GM12865 (cell line): ENCODE measurements at regions not wholly inside any gene's neighbourhood (a gene's known extent, or its start where the extent isn't known, plus 50 kb on each side); places are given as distances from the start of the nearest gene placed in this dataset.

Experiments used
- DNase-seq: peaks from one replicate; pipeline ENCODE4 v3.0.0; 2010; ENCODE audit warnings: low read depth
- H3K4me3 ChIP-seq: 2 replicates; pipeline ENCODE4 v1.5.1; 2011; ENCODE audit warnings: mild to moderate bottlenecking, low read depth, low read length, control low read depth
- TF ChIP-seq, protein P1 (sequence below): IDR thresholded peaks from 2 replicates; pipeline ENCODE4 v1.5.1; 2011; ENCODE audit warnings: low read length, control low read depth, low read depth, inconsistent platforms; ENCODE audit not compliant: insufficient read depth; ENCODE audit errors: missing control alignments

DNA sequence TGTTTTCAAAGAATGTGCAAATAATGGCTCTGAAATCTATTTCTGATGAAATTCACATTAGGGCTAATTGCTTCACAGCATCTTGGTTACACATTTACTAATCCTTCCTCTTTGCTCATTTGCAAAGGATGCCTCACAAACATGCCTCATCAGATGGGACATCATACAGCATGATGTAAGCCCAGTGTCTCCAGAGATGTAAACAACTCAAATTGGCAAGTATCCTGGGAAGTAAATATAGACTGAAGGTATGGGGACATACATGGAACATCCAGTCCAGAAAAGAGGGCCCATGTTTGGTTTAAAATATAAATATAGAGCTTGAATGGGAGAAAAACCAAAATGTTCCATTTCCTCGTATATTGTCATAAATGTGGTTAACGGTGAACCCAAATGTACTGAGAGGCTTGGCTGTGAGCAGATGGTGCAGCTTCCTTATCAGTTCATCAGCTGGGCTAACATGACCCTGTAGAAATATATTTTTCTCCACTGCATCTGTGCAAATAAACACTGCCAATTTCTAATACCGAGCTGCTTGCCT is 142.9 kb upstream of the NUDT7 start:
- TF ChIP-seq, protein P1, sequence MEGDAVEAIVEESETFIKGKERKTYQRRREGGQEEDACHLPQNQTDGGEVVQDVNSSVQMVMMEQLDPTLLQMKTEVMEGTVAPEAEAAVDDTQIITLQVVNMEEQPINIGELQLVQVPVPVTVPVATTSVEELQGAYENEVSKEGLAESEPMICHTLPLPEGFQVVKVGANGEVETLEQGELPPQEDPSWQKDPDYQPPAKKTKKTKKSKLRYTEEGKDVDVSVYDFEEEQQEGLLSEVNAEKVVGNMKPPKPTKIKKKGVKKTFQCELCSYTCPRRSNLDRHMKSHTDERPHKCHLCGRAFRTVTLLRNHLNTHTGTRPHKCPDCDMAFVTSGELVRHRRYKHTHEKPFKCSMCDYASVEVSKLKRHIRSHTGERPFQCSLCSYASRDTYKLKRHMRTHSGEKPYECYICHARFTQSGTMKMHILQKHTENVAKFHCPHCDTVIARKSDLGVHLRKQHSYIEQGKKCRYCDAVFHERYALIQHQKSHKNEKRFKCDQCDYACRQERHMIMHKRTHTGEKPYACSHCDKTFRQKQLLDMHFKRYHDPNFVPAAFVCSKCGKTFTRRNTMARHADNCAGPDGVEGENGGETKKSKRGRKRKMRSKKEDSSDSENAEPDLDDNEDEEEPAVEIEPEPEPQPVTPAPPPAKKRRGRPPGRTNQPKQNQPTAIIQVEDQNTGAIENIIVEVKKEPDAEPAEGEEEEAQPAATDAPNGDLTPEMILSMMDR: no peak
- H3K4me3 ChIP-seq: no peak overlapping the region
- no peak for DNase-seq

- TF ChIP-seq, protein P1: no peak
- DNase-seq: no peak
- no peak overlapping the region for H3K4me3 ChIP-seq
Observed at GRCh38 chr16:77581706-77582105, 140.6 kb upstream of the NUDT7 start.

GRCh38 chr16:77584205-77584859 is 138.0 kb upstream of the NUDT7 start:
- no peak overlapping the region for H3K4me3 ChIP-seq
- TF ChIP-seq, protein P1: peak; percentile 71
- peak; percentile 53 for DNase-seq

DNA sequence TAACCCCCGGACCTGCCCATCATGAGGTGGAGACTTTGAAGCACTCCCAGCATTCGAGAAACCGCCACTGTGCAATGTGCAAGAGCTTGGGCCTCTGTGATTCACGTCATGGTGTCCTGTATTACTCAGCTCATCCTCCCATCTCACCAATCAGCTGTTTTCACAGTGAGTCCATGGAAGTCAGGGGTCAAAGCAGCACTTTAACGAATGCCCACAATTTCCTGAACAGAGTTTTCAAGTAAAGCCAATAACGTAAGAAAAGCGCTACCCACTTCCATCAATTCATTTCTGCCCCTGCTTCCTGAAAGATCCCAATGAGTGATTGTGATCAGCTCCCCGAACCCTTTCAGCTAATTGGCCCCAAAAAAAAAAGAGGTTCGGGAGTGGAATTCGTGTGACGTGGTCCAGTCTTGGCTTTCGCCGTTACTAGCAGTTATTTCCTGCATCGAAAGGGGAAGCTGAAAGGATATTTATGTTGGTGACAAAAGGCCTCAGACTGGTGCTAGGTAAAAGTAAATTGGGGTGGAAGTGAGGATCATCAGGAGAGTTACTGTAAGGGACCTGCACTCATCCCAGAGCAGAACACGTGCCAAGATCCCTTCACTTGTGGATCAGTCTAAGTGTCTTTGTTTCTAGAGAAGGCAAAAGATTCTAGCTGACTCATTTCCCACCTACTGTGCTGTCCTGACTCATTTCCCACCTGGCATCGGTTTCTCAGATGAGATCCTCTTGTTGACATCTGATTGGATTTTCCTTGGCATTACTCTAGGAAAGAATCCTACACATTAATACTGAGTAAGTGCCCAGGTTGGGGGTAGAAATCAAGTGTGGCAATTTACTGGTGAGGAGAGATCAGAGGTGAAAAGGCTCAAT is 136.7 kb upstream of the NUDT7 start:
- no peak overlapping the region for H3K4me3 ChIP-seq
- DNase-seq: peak; percentile 12
- TF ChIP-seq, protein P1: no peak

DNA sequence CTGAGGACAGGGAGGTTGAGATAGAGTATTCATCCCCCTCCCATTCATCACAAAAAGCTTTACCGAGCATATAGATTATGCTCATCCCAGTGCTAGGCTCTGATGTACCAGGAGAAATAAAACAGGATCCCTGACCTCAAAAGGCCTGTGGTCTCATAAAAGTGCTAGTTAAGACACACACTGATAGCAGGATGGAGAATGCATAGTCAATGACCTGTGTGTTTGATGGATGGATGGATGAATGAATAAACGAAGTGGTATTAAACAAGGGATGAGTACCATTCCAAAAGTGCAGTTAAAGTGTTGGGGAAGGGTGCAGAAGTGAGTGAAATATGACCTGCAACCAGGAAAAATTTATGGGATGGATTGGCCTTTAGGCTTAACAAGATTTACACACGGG is 133.9 kb upstream of the NUDT7 start:
- no peak overlapping the region for H3K4me3 ChIP-seq
- TF ChIP-seq, protein P1: no peak
- DNase-seq: no peak

DNA sequence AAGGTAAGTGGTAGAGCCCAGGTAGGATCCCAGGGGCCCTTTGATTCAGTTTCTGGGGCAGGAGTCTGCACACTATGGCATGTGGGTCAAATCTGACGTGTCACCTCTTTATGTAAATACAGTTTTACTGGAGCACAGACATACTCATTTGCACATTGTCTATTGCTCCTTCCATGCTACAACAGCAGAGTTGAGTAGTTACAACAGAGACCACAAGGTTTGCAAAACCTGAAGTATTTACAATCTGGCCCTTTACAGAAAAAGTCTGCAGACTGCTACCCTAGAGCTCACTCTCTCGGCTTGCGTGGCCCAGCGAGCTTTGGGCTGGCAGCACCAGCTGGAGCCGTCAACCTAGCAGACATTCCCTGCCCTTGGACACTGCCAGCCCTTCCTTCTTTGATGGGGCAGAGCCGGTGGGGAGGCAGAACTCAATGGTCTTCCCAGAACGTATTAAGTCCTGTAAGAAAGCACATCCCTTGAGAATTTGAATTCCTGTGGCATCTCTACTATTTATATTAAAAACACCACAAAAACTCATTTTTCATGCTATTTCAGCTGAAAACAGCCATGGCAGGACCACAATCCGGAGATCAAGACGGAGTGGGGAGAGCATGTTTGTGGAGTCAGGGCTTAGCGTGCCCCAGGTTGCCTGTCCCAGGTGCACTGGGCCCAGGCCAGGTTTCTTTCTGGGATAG is 133.1 kb upstream of the NUDT7 start:
- no peak for DNase-seq
- TF ChIP-seq, protein P1: no peak
- H3K4me3 ChIP-seq: no peak overlapping the region
